ENCODE measurements at regions not wholly inside any gene's neighbourhood (a gene's known extent, or its start where the extent isn't known, plus 50 kb on each side); places are given as distances from the start of the nearest gene placed in this dataset.
"Not testable (repeated sequence)": the region's sequence is repeated elsewhere in the genome, so short reads cannot be mapped to it uniquely, and the experiment has no call there.

DNA sequence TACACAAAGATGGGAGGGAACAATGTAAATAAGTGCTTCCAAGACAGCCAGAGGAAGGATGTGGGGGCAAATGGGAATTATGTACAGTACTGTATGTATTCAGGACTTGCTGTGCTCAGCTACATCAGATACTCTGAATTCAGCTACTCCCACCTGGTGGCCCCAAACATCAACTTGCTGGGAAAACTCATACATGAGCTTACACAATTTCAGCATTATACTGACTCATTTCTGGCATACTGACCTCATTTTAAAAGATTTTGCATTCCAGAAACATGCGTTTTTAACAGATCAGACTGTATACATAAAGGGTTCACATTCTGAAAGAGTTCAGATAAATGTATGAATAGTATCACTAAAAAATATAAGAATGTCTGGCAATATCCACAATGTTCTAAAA, 59.7 kb downstream of the GPX5 start:
- no peak for DNase-seq

DNA sequence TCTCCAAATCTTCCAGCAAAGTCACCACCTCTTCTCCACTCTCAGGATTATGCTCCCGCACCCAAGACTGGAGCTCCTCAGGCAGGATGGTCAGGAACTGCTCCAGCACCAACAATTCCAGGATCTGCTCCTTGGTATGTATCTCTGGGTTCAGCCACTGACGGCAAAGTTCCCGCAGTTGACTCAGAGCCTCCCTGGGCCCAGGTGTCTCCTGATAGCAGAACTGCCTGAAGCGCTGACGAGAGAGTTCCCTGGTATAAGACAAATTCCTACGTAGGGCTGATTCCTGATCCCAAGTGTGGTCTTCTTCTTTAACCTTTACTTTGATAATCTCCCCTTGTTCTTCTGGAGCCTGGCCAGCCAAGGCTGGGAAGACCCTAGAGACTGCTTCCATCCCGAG, 60.6 kb downstream of the GPX5 start:
- no peak for DNase-seq

DNA sequence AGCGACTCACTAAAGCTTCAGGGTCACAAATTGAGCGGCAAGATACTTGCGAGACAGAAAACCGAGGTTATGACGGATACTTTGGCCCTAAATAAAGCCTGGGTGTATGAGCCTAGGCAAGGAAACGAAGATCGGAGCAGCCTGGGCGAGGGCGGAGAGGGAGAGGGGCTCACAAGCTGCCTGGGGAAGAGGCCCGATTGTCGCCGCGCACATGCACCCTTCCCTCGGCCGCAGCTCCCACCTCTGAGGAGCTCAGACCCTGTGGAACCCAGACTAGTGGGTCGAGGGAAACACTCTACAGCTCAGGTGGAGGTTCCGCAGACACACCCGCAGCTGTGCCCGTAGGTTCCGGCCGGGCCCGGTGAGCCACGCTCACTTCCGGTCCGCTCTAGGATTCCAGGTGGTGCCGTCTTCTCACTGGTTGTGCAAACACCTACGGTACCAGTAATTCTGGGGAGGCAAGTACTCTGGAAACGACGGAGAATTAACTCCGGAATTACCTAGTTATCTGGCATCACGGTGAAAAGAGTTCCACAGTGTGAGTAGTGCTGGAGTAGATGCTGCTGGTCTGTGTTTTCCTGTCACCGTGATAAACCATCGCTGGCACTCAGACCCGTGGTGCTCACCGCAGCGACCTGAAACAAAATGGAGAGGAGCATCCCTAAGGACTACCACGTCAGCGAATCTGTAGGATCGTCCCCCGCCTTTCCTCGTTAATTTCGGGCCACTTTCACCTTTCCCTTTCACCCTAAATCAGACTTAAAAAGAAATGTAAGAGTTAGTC, 61.5 kb downstream of the GPX5 start:
- DNase-seq, result peak in 1 of 2 experiments; percentile 2

GRCh38 chr6:28587746-28588075, 62.0 kb downstream of the GPX5 start:
- DNase-seq, result no peak

DNA sequence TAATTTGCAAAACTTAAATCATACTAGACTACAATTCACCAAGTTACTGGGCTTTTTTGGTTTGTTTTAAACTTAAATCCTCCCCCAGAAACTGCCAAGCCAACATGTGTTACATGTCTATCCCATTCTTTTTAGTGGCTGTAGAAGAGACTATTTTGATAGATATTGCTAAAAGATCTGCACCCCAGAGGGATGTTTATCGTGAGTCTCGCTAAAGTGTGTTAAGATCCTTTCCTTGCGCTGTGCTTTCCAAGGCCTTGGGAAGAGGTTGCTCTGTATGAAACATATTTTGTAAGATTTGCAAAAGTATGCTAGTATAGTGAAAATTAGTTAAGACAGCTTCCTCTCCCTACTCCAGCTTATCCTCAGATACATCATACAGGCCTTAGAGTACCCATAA, 63.0 kb downstream of the GPX5 start:
- no peak for DNase-seq

DNA sequence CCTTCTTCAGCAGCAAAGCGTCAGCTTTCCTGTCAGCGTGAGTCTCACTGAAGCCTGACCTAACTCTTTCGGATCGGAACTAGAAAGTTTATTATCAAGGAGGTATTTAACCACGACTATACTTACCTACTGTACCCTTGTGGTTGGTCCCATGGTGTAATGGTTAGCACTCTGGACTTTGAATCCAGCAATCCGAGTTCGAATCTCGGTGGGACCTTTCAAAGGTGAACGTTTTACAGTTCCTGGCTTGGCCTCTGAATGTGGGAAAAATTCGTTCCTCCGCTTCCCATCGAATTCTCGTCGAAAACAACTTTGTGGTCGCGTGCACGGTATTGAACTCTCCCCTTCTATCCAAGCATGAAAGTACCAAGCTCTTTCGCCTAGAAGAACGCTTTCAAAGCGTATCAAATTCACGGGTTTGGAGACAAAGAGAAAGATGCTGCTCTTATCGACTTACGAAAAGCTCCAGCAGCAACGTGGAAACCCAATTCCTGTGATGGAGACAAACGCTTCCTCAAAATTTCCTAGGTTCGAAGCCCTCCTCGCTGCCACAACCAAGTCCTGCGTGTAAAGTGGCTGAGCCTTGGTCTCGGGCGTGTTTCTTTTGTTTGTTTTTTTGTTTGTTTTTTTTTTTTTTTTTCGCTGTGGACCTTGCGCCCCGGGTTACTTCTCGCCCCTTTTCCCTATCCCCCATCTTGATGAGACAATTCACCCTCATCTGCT, 63.7 kb downstream of the GPX5 start:
- no peak for DNase-seq

GRCh38 chr6:28589957-28590349, 64.3 kb downstream of the GPX5 start:
- no peak for DNase-seq

GRCh38 chr6:28597217-28597835, 71.6 kb downstream of the GPX5 start:
- no peak for DNase-seq

- no peak for DNase-seq
Measured at GRCh38 chr6:28597924-28598722, 72.4 kb downstream of the GPX5 start.

GRCh38 chr6:28598757-28599686, 73.3 kb downstream of the GPX5 start:
- DNase-seq, result no peak

DNA sequence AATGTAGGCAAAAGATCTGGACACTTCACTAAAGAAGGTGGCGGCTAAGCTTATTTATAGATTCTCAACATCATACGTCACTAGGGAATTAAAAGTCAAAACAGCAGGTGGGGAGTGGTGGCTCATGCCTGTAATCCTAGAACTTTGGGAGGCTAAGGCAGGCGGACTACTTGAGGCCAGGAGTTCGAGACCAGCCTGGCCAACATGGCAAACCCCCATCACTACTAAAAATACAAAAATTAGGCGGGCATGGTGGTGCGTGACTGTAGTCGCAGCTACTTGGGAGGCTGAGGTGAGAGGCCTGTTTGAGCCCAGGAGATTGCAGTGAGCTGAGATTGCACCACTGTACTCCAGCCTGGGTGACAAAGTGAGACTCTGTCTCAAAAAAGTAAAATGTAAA, 74.6 kb downstream of the GPX5 start:
- DNase-seq, result no peak

DNA sequence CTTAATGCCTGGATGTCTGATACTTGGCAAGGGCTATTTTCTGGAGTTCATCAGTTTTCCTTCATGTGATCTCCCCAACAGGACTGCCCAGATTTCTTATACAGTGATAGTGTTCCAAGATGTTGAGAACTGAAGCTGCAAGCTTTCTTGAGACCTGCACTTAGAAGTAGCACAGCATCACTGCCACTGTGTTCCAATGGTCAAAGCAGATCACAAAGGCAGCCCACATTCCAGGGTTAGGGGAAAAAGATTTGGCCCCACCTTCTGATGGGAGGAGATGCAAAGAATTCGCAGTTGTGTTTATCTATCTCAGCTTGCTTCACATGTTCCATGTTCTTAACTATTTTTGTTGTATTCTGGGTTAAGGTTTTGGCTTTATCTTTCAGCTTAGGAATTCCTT, 78.2 kb downstream of the GPX5 start:
- DNase-seq, result no peak

DNA sequence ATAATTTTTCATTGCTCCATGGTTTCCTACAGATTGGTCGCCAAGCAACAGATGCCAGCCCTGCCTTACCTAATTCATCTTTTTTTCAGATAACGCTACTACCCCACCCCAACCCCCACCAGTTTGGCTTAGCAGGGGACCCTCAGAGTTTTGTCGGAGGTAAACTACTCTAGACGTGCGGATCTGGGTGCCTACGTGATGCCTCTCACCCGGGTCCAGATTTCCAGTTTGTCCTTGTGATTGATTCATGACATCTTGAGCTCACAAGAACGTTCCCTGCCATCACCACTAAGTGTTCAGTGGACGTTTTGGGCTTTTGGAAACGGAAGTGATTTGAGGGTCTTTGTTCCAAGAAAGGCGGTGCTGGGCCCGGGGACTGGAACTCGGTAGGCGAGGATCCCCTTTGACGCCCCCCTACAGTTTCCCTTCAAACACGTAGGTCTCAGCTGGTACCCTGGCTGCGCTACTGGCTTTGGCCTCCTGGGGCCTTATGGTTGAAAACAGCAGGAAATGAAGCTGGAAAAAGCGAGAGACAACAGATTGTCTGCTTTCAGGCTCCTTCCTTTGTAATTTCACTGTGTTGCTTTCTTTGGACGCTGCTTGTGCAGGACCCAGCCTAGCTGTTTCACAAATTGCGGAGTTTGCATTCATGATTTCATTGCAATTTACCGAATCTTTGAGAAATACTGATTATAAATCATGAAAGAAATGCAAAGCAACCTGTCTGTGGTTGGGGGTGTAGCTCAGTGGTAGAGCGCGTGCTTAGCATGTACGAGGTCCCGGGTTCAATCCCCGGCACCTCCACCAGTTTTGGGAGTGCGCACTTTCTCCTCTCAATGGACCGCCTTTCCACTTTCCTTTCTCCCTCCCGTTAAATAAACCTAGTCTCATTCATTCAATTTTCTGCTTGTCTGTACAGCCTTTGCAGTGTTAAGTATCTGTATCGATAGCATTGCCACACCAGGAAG, 81.0 kb downstream of the GPX5 start:
- no peak for DNase-seq

DNA sequence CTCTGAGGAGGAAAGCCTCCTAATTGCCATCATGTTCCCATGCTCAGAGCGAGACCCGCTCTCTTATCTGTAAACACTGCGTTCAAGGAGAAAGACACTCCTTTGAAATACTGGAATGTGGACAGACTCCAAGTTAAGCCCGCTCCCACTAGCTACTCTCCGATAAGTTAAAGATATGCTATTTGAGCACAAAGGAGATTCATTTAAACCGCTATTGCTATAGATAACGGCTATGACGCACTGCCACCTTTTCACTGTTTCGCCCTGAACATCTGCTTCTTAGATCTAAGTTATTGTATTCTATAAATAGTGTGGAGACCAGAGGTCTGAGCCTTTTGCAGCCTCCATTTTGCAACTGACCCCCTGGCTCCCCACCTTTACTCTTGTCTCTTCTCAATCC, 82.3 kb downstream of the GPX5 start:
- no peak for DNase-seq

- no peak for DNase-seq
Measured at GRCh38 chr6:28609672-28610071, 84.0 kb downstream of the GPX5 start.

- no peak for DNase-seq
Measured at GRCh38 chr6:28615616-28615954, 89.9 kb downstream of the GPX5 start.

- DNase-seq, result no peak
Measured at GRCh38 chr6:28615955-28616747, 90.5 kb downstream of the GPX5 start.

DNA sequence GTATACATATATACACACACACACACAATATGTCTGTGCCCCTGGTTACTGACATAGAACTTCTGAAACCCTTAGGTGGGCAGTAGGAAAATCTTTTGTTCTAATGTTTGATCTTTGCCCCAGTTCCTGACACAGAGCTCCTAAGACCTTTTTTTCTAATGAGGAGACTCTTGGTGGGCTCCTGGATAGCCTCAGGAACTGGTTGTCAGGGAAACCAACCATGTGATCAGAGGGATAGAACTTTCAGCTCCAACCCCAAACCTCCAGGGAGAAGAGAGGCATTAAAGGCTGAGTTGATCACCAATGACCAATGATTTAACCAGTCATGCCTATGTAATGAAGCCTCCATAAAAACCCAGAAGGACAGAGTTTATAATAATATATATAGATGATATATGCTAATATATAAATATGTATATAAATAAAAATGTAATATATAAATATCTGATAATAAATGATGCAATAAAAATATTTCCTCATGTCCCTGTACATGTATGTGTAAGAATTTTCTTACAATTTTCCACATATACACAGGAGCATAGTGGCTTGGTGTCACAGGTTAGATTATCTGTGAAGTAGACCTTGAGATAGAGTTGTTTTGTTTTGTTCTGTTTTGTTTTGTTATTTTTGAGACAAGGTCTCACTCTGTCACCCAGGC, 93.3 kb downstream of the GPX5 start:
- DNase-seq, result no peak

- DNase-seq, result not testable (repeated sequence)
Measured at GRCh38 chr6:28621268-28621667, 95.6 kb downstream of the GPX5 start.

GRCh38 chr6:28623242-28623641, 97.6 kb downstream of the GPX5 start:
- DNase-seq, result not testable (repeated sequence)

All from NCI-H187 (cell line).